ENCODE measurements at regions not wholly inside any gene's neighbourhood (a gene's known extent, or its start where the extent isn't known, plus 50 kb on each side); places are given as distances from the start of the nearest gene placed in this dataset.
A peak's percentile ranks its signal among the peaks of the same experiment; 100 is the strongest.

GRCh38 chr2:137857881-137858280, 106.4 kb upstream of the HNMT start:
- no peak for DNase-seq (ENCODE audit: low read depth)
- TF ChIP-seq, protein P1, sequence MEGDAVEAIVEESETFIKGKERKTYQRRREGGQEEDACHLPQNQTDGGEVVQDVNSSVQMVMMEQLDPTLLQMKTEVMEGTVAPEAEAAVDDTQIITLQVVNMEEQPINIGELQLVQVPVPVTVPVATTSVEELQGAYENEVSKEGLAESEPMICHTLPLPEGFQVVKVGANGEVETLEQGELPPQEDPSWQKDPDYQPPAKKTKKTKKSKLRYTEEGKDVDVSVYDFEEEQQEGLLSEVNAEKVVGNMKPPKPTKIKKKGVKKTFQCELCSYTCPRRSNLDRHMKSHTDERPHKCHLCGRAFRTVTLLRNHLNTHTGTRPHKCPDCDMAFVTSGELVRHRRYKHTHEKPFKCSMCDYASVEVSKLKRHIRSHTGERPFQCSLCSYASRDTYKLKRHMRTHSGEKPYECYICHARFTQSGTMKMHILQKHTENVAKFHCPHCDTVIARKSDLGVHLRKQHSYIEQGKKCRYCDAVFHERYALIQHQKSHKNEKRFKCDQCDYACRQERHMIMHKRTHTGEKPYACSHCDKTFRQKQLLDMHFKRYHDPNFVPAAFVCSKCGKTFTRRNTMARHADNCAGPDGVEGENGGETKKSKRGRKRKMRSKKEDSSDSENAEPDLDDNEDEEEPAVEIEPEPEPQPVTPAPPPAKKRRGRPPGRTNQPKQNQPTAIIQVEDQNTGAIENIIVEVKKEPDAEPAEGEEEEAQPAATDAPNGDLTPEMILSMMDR (IDR thresholded peaks at IDR 0.05; ENCODE audit: control insufficient read depth, insufficient read depth, low read depth, low read length, missing control alignments) = no peak

GRCh38 chr2:137862651-137863050, 101.6 kb upstream of the HNMT start:
- TF ChIP-seq, protein P1 (IDR thresholded peaks at IDR 0.05; ENCODE audit: control insufficient read depth, insufficient read depth, low read depth, low read length, missing control alignments) = no peak
- no peak for DNase-seq (ENCODE audit: low read depth)
- H3K4me3 ChIP-seq (ENCODE audit: control insufficient read depth, low read depth, low read length) = no peak overlapping the region

More at GRCh38 chr2:137857881-137858280, 106.4 kb upstream of the HNMT start:
- H3K4me3 ChIP-seq (ENCODE audit: control insufficient read depth, low read depth, low read length) = no peak overlapping the region

DNA sequence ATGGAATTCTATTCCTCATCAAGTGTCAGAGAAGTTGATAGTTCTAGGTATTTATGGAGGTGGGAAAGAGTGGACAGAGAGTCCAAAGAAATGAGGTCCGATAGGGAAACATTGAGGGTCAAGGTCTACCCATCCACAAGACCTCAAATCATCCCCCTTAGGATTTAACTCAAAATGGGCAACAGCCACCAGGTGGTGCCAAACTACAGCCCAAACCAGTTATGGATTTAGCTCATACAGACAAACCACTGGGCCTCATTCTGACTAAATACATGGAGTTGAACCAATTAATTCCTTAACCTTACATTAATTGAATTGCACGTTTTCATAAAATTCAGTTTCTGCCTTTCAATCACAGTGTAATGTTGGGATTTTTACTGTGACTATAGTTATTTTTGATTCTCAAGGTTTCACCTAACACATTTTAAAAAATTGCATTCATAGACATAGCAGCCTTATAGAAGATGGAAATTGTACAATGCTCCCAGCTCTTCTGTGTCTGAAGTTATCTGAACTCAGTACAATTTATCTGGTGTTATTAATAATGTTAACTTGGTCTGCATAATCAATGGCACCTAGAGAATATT, 98.2 kb upstream of the HNMT start:
- TF ChIP-seq, protein P1 (IDR thresholded peaks at IDR 0.05; ENCODE audit: control insufficient read depth, insufficient read depth, low read depth, low read length, missing control alignments) = peak; percentile 65
- peak; percentile 1 for DNase-seq (ENCODE audit: low read depth)
- no peak overlapping the region for H3K4me3 ChIP-seq (ENCODE audit: control insufficient read depth, low read depth, low read length)

- no peak for DNase-seq (ENCODE audit: low read depth)
- TF ChIP-seq, protein P1 (IDR thresholded peaks at IDR 0.05; ENCODE audit: control insufficient read depth, insufficient read depth, low read depth, low read length, missing control alignments) = no peak
- H3K4me3 ChIP-seq (ENCODE audit: control insufficient read depth, low read depth, low read length) = no peak overlapping the region
Observed at GRCh38 chr2:137870682-137871081, 93.6 kb upstream of the HNMT start.

- TF ChIP-seq, protein P1 (IDR thresholded peaks at IDR 0.05; ENCODE audit: control insufficient read depth, insufficient read depth, low read depth, low read length, missing control alignments) = no peak
- DNase-seq (ENCODE audit: low read depth) = no peak
Observed at GRCh38 chr2:137872577-137872976, 91.7 kb upstream of the HNMT start.

GRCh38 chr2:137873536-137874244, 90.6 kb upstream of the HNMT start:
- no peak for DNase-seq (ENCODE audit: low read depth)
- TF ChIP-seq, protein P1 (IDR thresholded peaks at IDR 0.05; ENCODE audit: control insufficient read depth, insufficient read depth, low read depth, low read length, missing control alignments) = no peak
- no peak overlapping the region for H3K4me3 ChIP-seq (ENCODE audit: control insufficient read depth, low read depth, low read length)

More at GRCh38 chr2:137872577-137872976, 91.7 kb upstream of the HNMT start:
- no peak overlapping the region for H3K4me3 ChIP-seq (ENCODE audit: control insufficient read depth, low read depth, low read length)

All from AG09309 (cell line).